Calu3 (cell line): ENCODE measurements at regions not wholly inside any gene's neighbourhood (a gene's known extent, or its start where the extent isn't known, plus 50 kb on each side); places are given as distances from the start of the nearest gene placed in this dataset.
"Not testable (repeated sequence)": the region's sequence is repeated elsewhere in the genome, so short reads cannot be mapped to it uniquely, and the experiment has no call there.

Experiments
- BruUV-seq: library from RNA; stranded (reverse); fragments of 400-500 nt; replicated peaks from 2 replicates; lab custom pipeline; 2021; lab: Mats Ljungman, UMichigan
- CTCF ChIA-PET: fragments of 300-600 bp; sonication (Branson Sonifier 250); formaldehyde crosslinking; loops from one replicate; lab custom pipeline; 2022; ENCODE audit warnings: antibody characterized with exemption; lab: Charles Lee
- DNase-seq: peaks from one replicate; pipeline ENCODE4 v3.0.0; 2022
- H3K27ac Mint-ChIP-seq: one replicate; pipeline ENCODE4 v1.8.0; 2022; ENCODE audit warnings: mixed read lengths; ENCODE audit not compliant: unreplicated experiment
- H3K27me3 Mint-ChIP-seq: one replicate; pipeline ENCODE4 v1.8.0; 2022; ENCODE audit warnings: mixed read lengths; ENCODE audit not compliant: unreplicated experiment
- H3K36me3 Mint-ChIP-seq: one replicate; pipeline ENCODE4 v1.8.0; 2022; ENCODE audit warnings: mild to moderate bottlenecking, moderate library complexity, mixed read lengths; ENCODE audit not compliant: insufficient read depth, unreplicated experiment
- H3K4me1 Mint-ChIP-seq: one replicate; pipeline ENCODE4 v1.8.0; 2022; ENCODE audit warnings: mild to moderate bottlenecking, low read depth, mixed read lengths; ENCODE audit not compliant: unreplicated experiment
- H3K4me3 Mint-ChIP-seq: one replicate; pipeline ENCODE4 v1.8.0; 2022; ENCODE audit warnings: mild to moderate bottlenecking, low read depth, moderate library complexity, mixed read lengths; ENCODE audit not compliant: unreplicated experiment
- H3K9me3 Mint-ChIP-seq: one replicate; pipeline ENCODE4 v1.8.0; 2022; ENCODE audit warnings: low read depth, mixed read lengths; ENCODE audit not compliant: unreplicated experiment
- intact Hi-C: fragments of 100-400 bp; cut with micrococcal nuclease; formaldehyde crosslinking; loops from one replicate; pipeline ENCODE4 v1.10.0; 2022; ENCODE audit not compliant: unreplicated experiment
- TF ChIP-seq, protein P1 (sequence below): fragments of 200-600 bp; IDR thresholded peaks from one replicate; pipeline ENCODE4 v1.8.0; 2022; ENCODE audit warnings: antibody characterized with exemption; ENCODE audit not compliant: unreplicated experiment

DNA sequence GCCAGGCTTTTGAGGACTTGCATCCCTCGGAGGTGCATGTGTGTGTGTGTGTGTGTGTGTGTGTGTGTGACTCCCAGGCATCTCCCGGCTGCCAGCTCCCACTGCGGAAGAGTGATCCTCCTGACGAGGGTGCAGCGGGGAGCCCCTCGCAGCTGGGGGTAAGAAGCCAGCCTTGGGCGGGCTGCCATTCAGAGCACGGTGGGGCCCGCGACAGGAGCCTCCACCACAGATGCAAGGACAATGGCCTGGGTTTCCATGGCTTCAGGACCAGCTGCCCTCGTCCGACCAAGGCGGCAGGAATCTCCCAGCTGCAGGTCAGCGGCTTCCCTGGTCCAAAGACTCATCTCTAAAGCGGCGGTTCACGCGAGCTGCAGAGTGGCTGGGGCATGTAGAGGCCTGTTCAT is 908.5 kb downstream of the BRD1 start:
- CTCF ChIA-PET: no interaction called here
- no peak for DNase-seq
- H3K4me3 Mint-ChIP-seq: no peak overlapping the region
- no peaks in the 10 kb centered on the region for H3K27me3 Mint-ChIP-seq
- no TSS peak for BruUV-seq
- H3K4me1 Mint-ChIP-seq: no peaks in the 10 kb centered on the region
- TF ChIP-seq, protein P1, sequence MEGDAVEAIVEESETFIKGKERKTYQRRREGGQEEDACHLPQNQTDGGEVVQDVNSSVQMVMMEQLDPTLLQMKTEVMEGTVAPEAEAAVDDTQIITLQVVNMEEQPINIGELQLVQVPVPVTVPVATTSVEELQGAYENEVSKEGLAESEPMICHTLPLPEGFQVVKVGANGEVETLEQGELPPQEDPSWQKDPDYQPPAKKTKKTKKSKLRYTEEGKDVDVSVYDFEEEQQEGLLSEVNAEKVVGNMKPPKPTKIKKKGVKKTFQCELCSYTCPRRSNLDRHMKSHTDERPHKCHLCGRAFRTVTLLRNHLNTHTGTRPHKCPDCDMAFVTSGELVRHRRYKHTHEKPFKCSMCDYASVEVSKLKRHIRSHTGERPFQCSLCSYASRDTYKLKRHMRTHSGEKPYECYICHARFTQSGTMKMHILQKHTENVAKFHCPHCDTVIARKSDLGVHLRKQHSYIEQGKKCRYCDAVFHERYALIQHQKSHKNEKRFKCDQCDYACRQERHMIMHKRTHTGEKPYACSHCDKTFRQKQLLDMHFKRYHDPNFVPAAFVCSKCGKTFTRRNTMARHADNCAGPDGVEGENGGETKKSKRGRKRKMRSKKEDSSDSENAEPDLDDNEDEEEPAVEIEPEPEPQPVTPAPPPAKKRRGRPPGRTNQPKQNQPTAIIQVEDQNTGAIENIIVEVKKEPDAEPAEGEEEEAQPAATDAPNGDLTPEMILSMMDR: no peak
- peaks cover 16% of the 10 kb centered on the region for H3K9me3 Mint-ChIP-seq
- no peak overlapping the region for H3K27ac Mint-ChIP-seq
- H3K36me3 Mint-ChIP-seq: no peaks in the 10 kb centered on the region
- intact Hi-C loops: no loop called here

DNA sequence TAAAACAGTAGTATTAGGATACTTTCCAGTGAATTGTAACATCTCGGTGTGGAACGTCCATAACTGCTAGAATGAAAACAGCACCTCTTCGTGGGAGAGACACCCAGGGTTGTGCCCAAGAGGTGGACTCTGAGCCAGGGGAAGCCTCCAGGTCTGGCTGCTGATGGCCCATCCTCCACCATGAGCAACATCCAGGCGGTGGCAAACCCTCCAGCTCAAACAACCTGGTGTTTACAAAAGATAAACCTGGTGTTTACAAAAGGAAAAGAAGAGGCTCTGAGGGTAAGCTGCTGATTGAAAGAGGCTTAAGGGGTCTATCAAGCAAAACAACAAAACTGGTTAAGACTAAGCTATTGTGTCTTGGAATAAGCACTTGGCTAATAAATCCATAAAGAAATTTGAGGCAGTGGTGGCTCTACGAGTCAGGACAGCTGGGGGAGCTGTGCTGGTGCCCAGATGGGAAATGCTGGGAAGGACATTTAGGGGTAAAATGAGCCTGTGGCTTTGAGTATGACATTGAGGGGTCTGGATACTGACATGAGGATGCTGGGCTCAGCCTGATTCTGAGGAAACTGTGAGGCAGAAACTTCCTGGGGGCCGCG is 909.0 kb downstream of the BRD1 start:
- BruUV-seq: no TSS peak
- intact Hi-C loops: no loop called here
- H3K4me1 Mint-ChIP-seq: no peaks in the 10 kb centered on the region
- H3K27ac Mint-ChIP-seq: no peak overlapping the region
- no peaks in the 10 kb centered on the region for H3K27me3 Mint-ChIP-seq
- DNase-seq: no peak
- H3K36me3 Mint-ChIP-seq: no peaks in the 10 kb centered on the region
- CTCF ChIA-PET: no interaction called here
- TF ChIP-seq, protein P1: no peak
- H3K9me3 Mint-ChIP-seq: peaks cover 13% of the 10 kb centered on the region
- no peak overlapping the region for H3K4me3 Mint-ChIP-seq

DNA sequence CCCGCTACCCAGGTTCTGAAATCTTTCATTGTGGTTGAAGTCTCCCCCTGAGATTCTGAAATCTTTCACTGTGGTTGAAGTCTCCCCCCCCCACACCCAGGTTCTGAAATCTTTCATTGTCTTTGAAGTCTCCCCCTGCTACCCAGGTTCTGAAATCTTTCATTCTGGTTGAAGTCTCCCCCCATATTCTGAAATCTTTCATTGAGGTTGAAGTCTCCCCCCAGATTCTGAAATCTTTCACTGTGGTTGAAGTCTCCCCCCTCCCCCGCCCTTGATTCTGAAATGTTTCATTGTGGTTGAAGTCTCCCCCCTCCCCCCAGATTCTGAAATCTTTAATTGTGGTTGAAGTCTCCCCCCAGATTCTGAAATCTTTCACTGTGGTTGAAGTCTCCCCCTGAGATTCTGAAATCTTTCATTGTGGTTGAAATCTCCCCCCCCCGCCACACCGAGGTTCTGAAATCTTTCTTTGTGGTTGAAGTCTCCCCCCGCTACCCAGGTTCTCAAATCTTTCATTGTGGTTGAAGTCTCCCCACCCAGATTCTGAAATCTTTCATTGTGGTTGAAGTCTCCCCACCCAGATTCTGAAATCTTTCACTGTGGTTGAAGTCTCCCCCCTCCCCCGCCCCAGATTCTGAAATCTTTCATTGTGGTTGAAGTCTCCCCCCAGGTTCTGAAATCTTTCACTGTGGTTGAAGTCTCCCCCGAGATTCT is 915.2 kb downstream of the BRD1 start:
- H3K4me3 Mint-ChIP-seq, H3K27ac Mint-ChIP-seq, H3K36me3 Mint-ChIP-seq, H3K27me3 Mint-ChIP-seq, H3K4me1 Mint-ChIP-seq, CTCF ChIA-PET, BruUV-seq, intact Hi-C loops, DNase-seq: not testable (repeated sequence)
- peaks cover 16% of the 10 kb centered on the region for H3K9me3 Mint-ChIP-seq

DNA sequence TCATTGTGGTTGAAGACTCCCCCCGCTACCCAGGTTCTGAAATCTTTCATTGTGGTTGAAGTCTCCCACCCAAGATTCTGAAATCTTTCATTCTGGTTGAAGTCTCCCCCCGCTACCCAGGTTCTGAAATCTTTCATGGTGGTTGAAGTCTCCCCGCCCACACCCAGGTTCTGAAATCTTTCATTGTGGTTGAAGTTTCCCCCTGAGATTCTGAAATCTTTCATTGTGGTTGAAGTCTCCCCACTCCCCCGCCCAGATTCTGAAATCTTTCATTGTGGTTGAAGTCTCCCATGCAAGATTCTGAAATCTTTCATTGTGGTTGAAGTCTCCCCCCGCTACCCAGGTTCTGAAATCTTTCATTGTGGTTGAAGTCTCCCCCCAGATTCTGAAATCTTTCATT is 916.0 kb downstream of the BRD1 start:
- DNase-seq, CTCF ChIA-PET, H3K27me3 Mint-ChIP-seq, H3K4me1 Mint-ChIP-seq, intact Hi-C loops, H3K27ac Mint-ChIP-seq, BruUV-seq, H3K4me3 Mint-ChIP-seq, H3K36me3 Mint-ChIP-seq: not testable (repeated sequence)
- H3K9me3 Mint-ChIP-seq: peaks cover 16% of the 10 kb centered on the region

DNA sequence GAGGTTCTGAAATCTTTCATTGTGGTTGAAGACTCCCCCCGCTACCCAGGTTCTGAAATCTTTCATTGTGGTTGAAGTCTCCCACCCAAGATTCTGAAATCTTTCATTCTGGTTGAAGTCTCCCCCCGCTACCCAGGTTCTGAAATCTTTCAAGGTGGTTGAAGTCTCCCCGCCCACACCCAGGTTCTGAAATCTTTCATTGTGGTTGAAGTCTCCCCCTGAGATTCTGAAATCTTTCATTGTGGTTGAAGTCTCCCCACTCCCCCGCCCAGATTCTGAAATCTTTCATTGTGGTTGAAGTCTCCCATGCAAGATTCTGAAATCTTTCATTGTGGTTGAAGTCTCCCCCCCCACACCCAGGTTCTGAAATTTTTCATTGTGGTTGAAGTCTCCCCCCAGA is 916.6 kb downstream of the BRD1 start:
- H3K4me3 Mint-ChIP-seq, DNase-seq, BruUV-seq, H3K27ac Mint-ChIP-seq, H3K36me3 Mint-ChIP-seq, CTCF ChIA-PET, H3K4me1 Mint-ChIP-seq, intact Hi-C loops, H3K27me3 Mint-ChIP-seq: not testable (repeated sequence)
- peaks cover 17% of the 10 kb centered on the region for H3K9me3 Mint-ChIP-seq

DNA sequence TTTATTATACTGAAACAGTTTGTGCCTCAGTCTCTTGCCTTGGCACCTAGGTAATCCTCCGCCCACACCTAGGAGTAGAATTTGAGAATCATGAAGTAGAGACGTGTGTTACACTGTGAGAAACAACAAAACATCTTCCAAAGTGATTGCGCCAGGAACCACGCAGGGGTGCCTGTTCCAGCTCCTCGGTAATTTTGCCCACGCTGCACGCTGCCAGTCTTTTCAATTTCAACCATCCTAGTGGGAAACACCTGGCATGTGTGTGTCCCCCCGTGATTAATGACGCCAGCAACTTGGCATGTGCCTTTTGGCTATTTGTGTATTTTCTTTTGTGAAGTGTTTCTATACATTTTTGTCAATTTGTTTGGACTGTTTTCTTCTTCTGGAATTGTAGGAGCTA is 919.1 kb downstream of the BRD1 start:
- intact Hi-C loops: no loop called here
- DNase-seq: no peak
- Mint-ChIP-seq H3K27ac (no peak overlapping the region), H3K36me3 (no peaks in the 10 kb centered on the region), H3K27me3 (no peaks in the 10 kb centered on the region), H3K9me3 (peaks cover 13% of the 10 kb centered on the region), H3K4me3 (no peak overlapping the region), H3K4me1 (no peaks in the 10 kb centered on the region)
- CTCF ChIA-PET: no interaction called here
- TF ChIP-seq, protein P1: no peak
- no TSS peak for BruUV-seq
